DND-41 (cell line): ENCODE measurements at regions not wholly inside any gene's neighbourhood (a gene's known extent, or its start where the extent isn't known, plus 50 kb on each side); places are given as distances from the start of the nearest gene placed in this dataset.

Experiments used
- EZH2 ChIP-seq: IDR thresholded peaks from 3 replicates; pipeline ENCODE4 v1.6.1; 2012; ENCODE audit warnings: borderline replicate concordance, low read depth, mild to moderate bottlenecking, moderate library complexity, low read length, inconsistent platforms; ENCODE audit not compliant: severe bottlenecking
- TF ChIP-seq, protein P1 (sequence below): IDR thresholded peaks from 2 replicates; pipeline ENCODE4 v1.5.1; 2012; ENCODE audit warnings: borderline replicate concordance, low read length, moderate library complexity, mild to moderate bottlenecking; ENCODE audit not compliant: poor library complexity, severe bottlenecking; ENCODE audit errors: extremely low read depth

DNA sequence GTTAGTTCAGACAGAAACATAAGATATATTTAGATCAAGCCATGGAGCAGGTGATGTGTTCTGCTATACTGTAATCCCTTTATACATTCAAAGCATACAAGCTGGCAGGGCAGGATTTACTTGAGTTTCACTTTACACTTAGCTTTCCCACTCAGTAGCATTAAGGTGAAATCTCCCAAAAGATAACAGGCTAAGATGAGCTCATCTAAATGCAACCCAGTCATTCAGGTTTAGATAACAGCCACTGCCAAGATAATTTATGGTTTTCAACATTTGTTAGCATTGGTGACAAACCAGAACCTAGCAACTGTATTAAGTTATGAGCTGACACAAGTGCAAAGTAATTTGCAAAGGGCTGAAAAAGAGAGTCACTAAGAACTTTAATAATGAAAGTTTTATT, 925.1 kb upstream of the ATXN7L3B start:
- TF ChIP-seq, protein P1, sequence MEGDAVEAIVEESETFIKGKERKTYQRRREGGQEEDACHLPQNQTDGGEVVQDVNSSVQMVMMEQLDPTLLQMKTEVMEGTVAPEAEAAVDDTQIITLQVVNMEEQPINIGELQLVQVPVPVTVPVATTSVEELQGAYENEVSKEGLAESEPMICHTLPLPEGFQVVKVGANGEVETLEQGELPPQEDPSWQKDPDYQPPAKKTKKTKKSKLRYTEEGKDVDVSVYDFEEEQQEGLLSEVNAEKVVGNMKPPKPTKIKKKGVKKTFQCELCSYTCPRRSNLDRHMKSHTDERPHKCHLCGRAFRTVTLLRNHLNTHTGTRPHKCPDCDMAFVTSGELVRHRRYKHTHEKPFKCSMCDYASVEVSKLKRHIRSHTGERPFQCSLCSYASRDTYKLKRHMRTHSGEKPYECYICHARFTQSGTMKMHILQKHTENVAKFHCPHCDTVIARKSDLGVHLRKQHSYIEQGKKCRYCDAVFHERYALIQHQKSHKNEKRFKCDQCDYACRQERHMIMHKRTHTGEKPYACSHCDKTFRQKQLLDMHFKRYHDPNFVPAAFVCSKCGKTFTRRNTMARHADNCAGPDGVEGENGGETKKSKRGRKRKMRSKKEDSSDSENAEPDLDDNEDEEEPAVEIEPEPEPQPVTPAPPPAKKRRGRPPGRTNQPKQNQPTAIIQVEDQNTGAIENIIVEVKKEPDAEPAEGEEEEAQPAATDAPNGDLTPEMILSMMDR = no peak
- no peak for TF ChIP-seq EZH2
